ENCODE measurements at regions not wholly inside any gene's neighbourhood (a gene's known extent, or its start where the extent isn't known, plus 50 kb on each side); places are given as distances from the start of the nearest gene placed in this dataset.

- no peak for TF ChIP-seq YY1 (IDR thresholded peaks at IDR 0.05; ENCODE audit: low read depth, low read length)
- TF ChIP-seq MYC (IDR thresholded peaks at IDR 0.05; ENCODE audit: insufficient read depth, insufficient read length, insufficient replicate concordance, low read length, severe bottlenecking): no peak
- no peak for TF ChIP-seq ZBTB33 (IDR thresholded peaks at IDR 0.05)
- TF ChIP-seq CTCF (IDR thresholded peaks at IDR 0.05 in 2 of 3, conservative IDR thresholded peaks at IDR 0.05 in 1 of 3; ENCODE audit: control insufficient read depth in 2 of 3, extremely low read depth in 1 of 3, insufficient read depth in 1 of 3, low read depth in 3 of 3, low read length in 3 of 3): no peak
- no peak for TF ChIP-seq EP300 (IDR thresholded peaks at IDR 0.05; ENCODE audit: borderline replicate concordance in 1 of 2, control insufficient read depth in 1 of 2, low read depth in 2 of 2, low read length in 2 of 2)
- TF ChIP-seq YBX1 (IDR thresholded peaks at IDR 0.05): no peak
- TF ChIP-seq WRNIP1 (IDR thresholded peaks at IDR 0.05; ENCODE audit: borderline replicate concordance, low read depth, low read length): no peak
- no peak for TF ChIP-seq POLR2AphosphoS5 (IDR thresholded peaks at IDR 0.05; ENCODE audit: low read length)
- no peak for TF ChIP-seq ZBTB11 (CRISPR knock-in tag; IDR thresholded peaks at IDR 0.05)
- no peak for TF ChIP-seq POLR2A (IDR thresholded peaks at IDR 0.05; ENCODE audit: low read depth, low read length)
- TF ChIP-seq SUZ12 (IDR thresholded peaks at IDR 0.05; ENCODE audit: unreplicated experiment): no peak
- no peak for TF ChIP-seq RFX5 (IDR thresholded peaks at IDR 0.05; ENCODE audit: low read depth, low read length)
- no peak for TF ChIP-seq NFXL1 (IDR thresholded peaks at IDR 0.05; ENCODE audit: borderline replicate concordance)
- no peak for TF ChIP-seq PAX5 (IDR thresholded peaks at IDR 0.05; ENCODE audit: borderline replicate concordance, low read depth, low read length)
Observed at GRCh38 chr7:35480806-35481205, 214.1 kb downstream of the HERPUD2 start.

All from GM12878 (cell line).